HEK293 (cell line): ENCODE measurements at regions not wholly inside any gene's neighbourhood (a gene's known extent, or its start where the extent isn't known, plus 50 kb on each side); places are given as distances from the start of the nearest gene placed in this dataset.

ENCODE experiments used
- CTCF ChIA-PET: fragments of 350-600 bp; formaldehyde crosslinking; extraction: SDS; loops from one replicate; lab custom pipeline; 2021; ENCODE audit warnings: antibody characterized with exemption; lab: Yijun Ruan, JAX
- POLR2A ChIA-PET: fragments of 300-600 bp; formaldehyde crosslinking; extraction: SDS; loops from one replicate; lab custom pipeline; 2020; ENCODE audit warnings: antibody characterized with exemption, inconsistent platforms; lab: Yijun Ruan, JAX
- H3K27ac ChIP-seq: fragments of 200-500 bp; sonication (Bioruptor generic); 2 replicates; pipeline ENCODE4 v1.5.1; 2014; ENCODE audit warnings: low read depth, low read length, control low read depth, inconsistent platforms; ENCODE audit errors: extremely low read depth
- H3K36me3 ChIP-seq, 2 experiments: fragments of 200-500 bp in 1 of 2; sonication (Bioruptor generic) in 1 of 2; 1 replicate in 1 of 2; 2 replicates in 1 of 2; pipeline ENCODE4 v1.5.1; 2014 to 2017; ENCODE audit warnings: inconsistent platforms in 2 of 2, low read length in 2 of 2; ENCODE audit not compliant: control insufficient read depth in 2 of 2, insufficient read depth in 1 of 2
- H3K4me1 ChIP-seq: fragments of 200-500 bp; sonication (Bioruptor generic); 2 replicates; pipeline ENCODE4 v1.5.1; 2014; ENCODE audit warnings: mild to moderate bottlenecking, low read length, inconsistent platforms; ENCODE audit not compliant: control insufficient read depth, insufficient read depth
- H3K4me3 ChIP-seq: 2 replicates; pipeline ENCODE4 v1.5.1; 2011; ENCODE audit warnings: low read depth, mild to moderate bottlenecking, control low read depth, low read length, moderate library complexity
- H3K9me3 ChIP-seq: fragments of 200-500 bp; sonication (Bioruptor generic); 2 replicates; pipeline ENCODE4 v1.5.1; 2014; ENCODE audit warnings: low read depth, low read length, inconsistent platforms; ENCODE audit not compliant: control insufficient read depth, insufficient read depth
- EGR2 ChIP-seq: fragments of 450-650 bp; formaldehyde crosslinking; IDR thresholded peaks from 2 replicates; pipeline ENCODE4 v1.5.1; 2016; ENCODE audit warnings: low read depth, missing biosample characterization, missing genetic modification characterization
- GLIS1 ChIP-seq: fragments of 450-650 bp; formaldehyde crosslinking; IDR thresholded peaks from 2 replicates; pipeline ENCODE4 v1.5.1; 2016; ENCODE audit warnings: missing biosample characterization, missing genetic modification characterization
- HOXC10 ChIP-seq: sonication (generic); formaldehyde crosslinking; IDR thresholded peaks from 2 replicates; pipeline ENCODE4 v1.8.1; 2023; ENCODE audit warnings: mild to moderate bottlenecking, missing genetic modification reagents
- IKZF3 ChIP-seq: fragments of 450-650 bp; IDR thresholded peaks from 2 replicates; pipeline ENCODE4 v1.5.0; 2018; ENCODE audit warnings: missing biosample characterization, mild to moderate bottlenecking, missing genetic modification characterization, moderate library complexity
- KLF8 ChIP-seq: fragments of 450-650 bp; formaldehyde crosslinking; IDR thresholded peaks from 2 replicates; pipeline ENCODE4 v1.5.1; 2016; ENCODE audit warnings: missing biosample characterization, missing genetic modification characterization
- RBAK ChIP-seq: fragments of 450-650 bp; formaldehyde crosslinking; IDR thresholded peaks from 2 replicates; pipeline ENCODE4 v1.5.1; 2016; ENCODE audit warnings: missing biosample characterization, missing genetic modification characterization
- SCRT2 ChIP-seq: fragments of 450-650 bp; formaldehyde crosslinking; IDR thresholded peaks from 2 replicates; pipeline ENCODE4 v1.5.1; 2016; ENCODE audit warnings: missing biosample characterization, missing genetic modification characterization
- ZBTB48 ChIP-seq: fragments of 450-650 bp; formaldehyde crosslinking; IDR thresholded peaks from 2 replicates; pipeline ENCODE4 v1.5.1; 2016; ENCODE audit warnings: missing biosample characterization, missing genetic modification characterization
- ZNF10 ChIP-seq: fragments of 450-650 bp; formaldehyde crosslinking; IDR thresholded peaks from 2 replicates; pipeline ENCODE4 v1.5.1; 2017; ENCODE audit warnings: missing biosample characterization, missing genetic modification characterization
- ZNF146 ChIP-seq: fragments of 450-650 bp; formaldehyde crosslinking; IDR thresholded peaks from 2 replicates; pipeline ENCODE4 v1.5.1; 2016; ENCODE audit warnings: missing biosample characterization, missing genetic modification characterization
- ZNF174 ChIP-seq: fragments of 450-650 bp; formaldehyde crosslinking; IDR thresholded peaks from 2 replicates; pipeline ENCODE4 v1.5.0; 2017; ENCODE audit warnings: missing biosample characterization, mild to moderate bottlenecking, missing genetic modification characterization
- ZNF175 ChIP-seq: fragments of 450-650 bp; formaldehyde crosslinking; IDR thresholded peaks from 2 replicates; pipeline ENCODE4 v1.5.1; 2016; ENCODE audit warnings: missing biosample characterization, missing genetic modification characterization
- ZNF202 ChIP-seq: fragments of 450-650 bp; formaldehyde crosslinking; IDR thresholded peaks from 2 replicates; pipeline ENCODE4 v1.5.1; 2016; ENCODE audit warnings: missing biosample characterization, missing genetic modification characterization, borderline replicate concordance
- ZNF214 ChIP-seq: fragments of 450-650 bp; formaldehyde crosslinking; IDR thresholded peaks from 2 replicates; pipeline ENCODE4 v1.5.1; 2017; ENCODE audit warnings: missing biosample characterization, mild to moderate bottlenecking, missing genetic modification characterization, borderline replicate concordance
- ZNF24 ChIP-seq: fragments of 450-650 bp; formaldehyde crosslinking; IDR thresholded peaks from 2 replicates; pipeline ENCODE4 v1.5.1; 2016; ENCODE audit warnings: missing biosample characterization, missing genetic modification characterization
- ZNF266 ChIP-seq: fragments of 450-650 bp; formaldehyde crosslinking; IDR thresholded peaks from 2 replicates; pipeline ENCODE4 v1.5.1; 2016; ENCODE audit warnings: missing biosample characterization, missing genetic modification characterization, low read depth
- ZNF302 ChIP-seq: fragments of 450-650 bp; formaldehyde crosslinking; IDR thresholded peaks from 2 replicates; pipeline ENCODE4 v1.5.1; 2016; ENCODE audit warnings: missing biosample characterization, missing genetic modification characterization, low read depth
- ZNF391 ChIP-seq: fragments of 450-650 bp; formaldehyde crosslinking; IDR thresholded peaks from 2 replicates; pipeline ENCODE4 v1.5.1; 2016; ENCODE audit warnings: low read depth, missing biosample characterization, missing genetic modification characterization, borderline replicate concordance
- ZNF571 ChIP-seq: fragments of 450-650 bp; formaldehyde crosslinking; IDR thresholded peaks from 2 replicates; pipeline ENCODE4 v1.5.0; 2017; ENCODE audit warnings: missing biosample characterization, missing genetic modification characterization
- ZNF596 ChIP-seq: fragments of 450-650 bp; IDR thresholded peaks from 2 replicates; pipeline ENCODE4 v1.5.0; 2018; ENCODE audit warnings: missing biosample characterization, mild to moderate bottlenecking, missing genetic modification characterization, moderate library complexity
- ZNF707 ChIP-seq: fragments of 450-650 bp; formaldehyde crosslinking; IDR thresholded peaks from 2 replicates; pipeline ENCODE4 v1.5.1; 2016; ENCODE audit warnings: missing biosample characterization, missing genetic modification characterization
- ZNF785 ChIP-seq: fragments of 450-650 bp; formaldehyde crosslinking; IDR thresholded peaks from 2 replicates; pipeline ENCODE4 v1.5.1; 2016; ENCODE audit warnings: missing biosample characterization, missing genetic modification characterization
- ZSCAN23 ChIP-seq: fragments of 450-650 bp; formaldehyde crosslinking; IDR thresholded peaks from 2 replicates; pipeline ENCODE4 v1.5.1; 2016; ENCODE audit warnings: missing biosample characterization, missing genetic modification characterization
- TF ChIP-seq, protein P1 (sequence below): fragments of 450-650 bp; formaldehyde crosslinking; IDR thresholded peaks from 2 replicates; pipeline ENCODE4 v1.5.1; 2017; ENCODE audit warnings: missing biosample characterization, missing genetic modification characterization
- TF ChIP-seq, protein P2 (sequence below): fragments of 450-650 bp; formaldehyde crosslinking; IDR thresholded peaks from 2 replicates; pipeline ENCODE4 v1.5.1; 2016; ENCODE audit warnings: missing biosample characterization, missing genetic modification characterization, borderline replicate concordance

DNA sequence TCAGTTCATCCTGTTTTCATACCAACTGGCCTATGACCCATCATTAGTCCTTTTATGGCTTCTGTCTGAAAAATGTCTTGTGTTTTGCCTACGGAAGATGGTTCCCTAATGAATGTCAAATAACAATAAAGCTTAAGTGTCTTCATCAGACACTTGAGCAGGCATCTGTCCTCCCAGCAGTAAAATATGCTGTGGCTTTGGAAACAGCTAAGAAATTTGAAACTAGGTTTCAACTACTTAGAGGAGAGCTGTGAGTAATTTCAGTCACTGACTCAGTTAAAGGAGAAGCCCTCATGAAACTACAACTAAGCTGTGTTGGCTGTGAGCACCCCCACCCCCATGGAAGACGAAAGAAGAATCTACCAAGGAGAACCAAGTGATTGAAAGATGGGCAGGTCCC lies 409.4 kb upstream of the PPP2R3A start:
- Histone ChIP-seq H3K27ac (no peak overlapping the region), H3K9me3 (no peaks in the 10 kb centered on the region), H3K4me1 (no peaks in the 10 kb centered on the region), H3K4me3 (no peak overlapping the region), H3K36me3 (no peaks in the 10 kb centered on the region)
- CTCF ChIA-PET, result no interaction called here
- POLR2A ChIA-PET, result no interaction called here
- TF ChIP-seq EGR2 (tag by site-specific recombination) (no peak), ZNF175 (tag by site-specific recombination) (no peak), ZBTB48 (tag by site-specific recombination) (no peak), RBAK (tag by site-specific recombination) (no peak), ZSCAN23 (tag by site-specific recombination) (no peak), SCRT2 (no peak), ZNF707 (tag by site-specific recombination) (no peak), IKZF3 (tag by site-specific recombination) (no peak), ZNF202 (tag by site-specific recombination) (no peak), ZNF391 (tag by site-specific recombination) (no peak), ZNF24 (tag by site-specific recombination) (no peak), ZNF266 (no peak)
- TF ChIP-seq, protein P1, sequence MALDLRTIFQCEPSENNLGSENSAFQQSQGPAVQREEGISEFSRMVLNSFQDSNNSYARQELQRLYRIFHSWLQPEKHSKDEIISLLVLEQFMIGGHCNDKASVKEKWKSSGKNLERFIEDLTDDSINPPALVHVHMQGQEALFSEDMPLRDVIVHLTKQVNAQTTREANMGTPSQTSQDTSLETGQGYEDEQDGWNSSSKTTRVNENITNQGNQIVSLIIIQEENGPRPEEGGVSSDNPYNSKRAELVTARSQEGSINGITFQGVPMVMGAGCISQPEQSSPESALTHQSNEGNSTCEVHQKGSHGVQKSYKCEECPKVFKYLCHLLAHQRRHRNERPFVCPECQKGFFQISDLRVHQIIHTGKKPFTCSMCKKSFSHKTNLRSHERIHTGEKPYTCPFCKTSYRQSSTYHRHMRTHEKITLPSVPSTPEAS (tag by site-specific recombination), result no peak
- TF ChIP-seq, all 188 proteins: peak for 0

DNA sequence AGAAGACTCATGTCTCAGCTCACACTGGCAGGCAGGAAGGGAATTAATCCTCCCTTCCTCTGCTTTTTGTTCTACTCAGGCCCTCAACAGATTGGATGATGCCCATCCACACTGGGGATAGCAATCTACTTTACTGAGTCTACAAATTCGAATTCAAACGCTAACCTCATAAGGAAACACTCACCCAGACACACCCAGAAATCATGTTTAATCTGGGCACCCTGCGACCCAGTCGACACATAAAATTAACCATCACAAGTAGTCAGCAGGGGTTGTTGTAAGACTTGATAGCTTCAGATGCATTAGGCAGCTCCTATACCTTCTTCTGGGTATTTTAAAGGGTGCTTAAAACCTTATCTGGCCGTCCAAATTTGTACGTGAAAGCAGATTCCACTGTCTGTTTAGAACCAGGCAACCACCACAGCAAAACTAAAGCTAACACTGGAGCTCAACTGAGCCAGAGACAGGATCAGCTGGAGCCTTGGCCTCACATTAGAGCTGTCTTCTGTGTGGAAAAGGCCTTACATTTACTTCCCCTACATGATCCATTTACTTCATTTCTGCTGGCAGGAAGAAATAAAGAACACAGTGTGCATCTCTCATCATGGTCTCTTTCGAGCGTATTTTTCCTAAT lies 407.3 kb upstream of the PPP2R3A start:
- POLR2A ChIA-PET, result no interaction called here
- Histone ChIP-seq H3K27ac (no peak overlapping the region), H3K36me3 (no peaks in the 10 kb centered on the region)
- TF ChIP-seq HOXC10 (CRISPR knock-in tag), result no peak
- TF ChIP-seq ZNF596 (tag by site-specific recombination), result no peak
- TF ChIP-seq ZNF146, result no peak
- TF ChIP-seq, all 188 proteins: peak for 0
- CTCF ChIA-PET, result interaction anchor here (0.6 kb wide), 1 partner anchor 114 kb away, joined by 5 read pairs; no protein-coding TSS in a partner anchor
- H3K4me3 ChIP-seq, result no peak overlapping the region
- no peaks in the 10 kb centered on the region for H3K9me3 ChIP-seq
- no peaks in the 10 kb centered on the region for H3K4me1 ChIP-seq

DNA sequence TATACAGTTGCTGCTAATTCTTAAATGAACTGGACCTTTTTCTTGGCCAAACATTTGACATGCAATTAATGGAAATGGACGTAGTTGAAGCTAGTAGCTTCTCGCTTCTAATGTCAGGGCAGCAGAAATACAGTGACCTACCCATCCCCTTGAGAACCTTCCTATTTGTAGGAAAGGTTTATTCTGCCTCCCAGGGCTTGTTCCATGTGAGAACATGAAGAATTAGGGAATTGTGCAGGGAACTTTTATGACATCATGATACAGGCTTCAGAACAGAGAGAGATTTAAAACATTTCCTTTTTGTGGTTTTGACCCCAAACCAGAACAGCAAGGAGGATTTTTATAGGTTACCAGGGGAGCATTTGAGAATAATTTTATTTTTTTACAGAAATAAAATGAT lies 406.6 kb upstream of the PPP2R3A start:
- Histone ChIP-seq H3K4me1 (no peaks in the 10 kb centered on the region), H3K27ac (no peak overlapping the region), H3K36me3 (no peaks in the 10 kb centered on the region), H3K4me3 (no peak overlapping the region), H3K9me3 (no peaks in the 10 kb centered on the region)
- peak; percentile 81 for TF ChIP-seq GLIS1 (tag by site-specific recombination)
- no peak for TF ChIP-seq ZNF571 (tag by site-specific recombination)
- CTCF ChIA-PET, result interaction anchor here (0.6 kb wide), 1 partner anchor 113 kb away, joined by 5 read pairs; no protein-coding TSS in a partner anchor
- POLR2A ChIA-PET, result no interaction called here

DNA sequence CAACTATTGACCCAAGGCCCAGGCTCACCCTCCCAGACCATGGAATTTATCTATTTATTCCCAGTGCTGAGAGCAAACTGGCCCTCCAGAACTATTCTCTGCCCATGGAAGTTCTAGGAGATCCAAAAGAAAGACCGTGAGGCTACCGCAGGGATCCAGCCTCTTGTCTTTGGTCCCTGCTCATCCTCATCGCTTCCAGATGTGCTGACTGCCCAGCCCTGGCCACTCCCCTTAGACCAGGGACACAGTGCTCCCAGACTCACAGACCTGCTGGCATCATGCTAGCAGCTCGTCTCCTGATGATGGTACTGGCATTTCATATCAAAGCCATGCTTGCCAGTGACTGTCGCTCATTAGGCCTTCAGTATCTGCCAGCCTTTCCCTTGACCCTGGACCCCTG lies 405.7 kb upstream of the PPP2R3A start:
- no peaks in the 10 kb centered on the region for H3K4me1 ChIP-seq
- H3K4me3 ChIP-seq, result no peak overlapping the region
- no peaks in the 10 kb centered on the region for H3K36me3 ChIP-seq
- POLR2A ChIA-PET, result no interaction called here
- H3K27ac ChIP-seq, result no peak overlapping the region
- no peak for TF ChIP-seq ZNF214
- TF ChIP-seq KLF8 (tag by site-specific recombination), result no peak
- TF ChIP-seq ZNF174, result no peak
- no peak for TF ChIP-seq ZNF10
- TF ChIP-seq ZNF302 (tag by site-specific recombination), result no peak
- TF ChIP-seq, protein P2, sequence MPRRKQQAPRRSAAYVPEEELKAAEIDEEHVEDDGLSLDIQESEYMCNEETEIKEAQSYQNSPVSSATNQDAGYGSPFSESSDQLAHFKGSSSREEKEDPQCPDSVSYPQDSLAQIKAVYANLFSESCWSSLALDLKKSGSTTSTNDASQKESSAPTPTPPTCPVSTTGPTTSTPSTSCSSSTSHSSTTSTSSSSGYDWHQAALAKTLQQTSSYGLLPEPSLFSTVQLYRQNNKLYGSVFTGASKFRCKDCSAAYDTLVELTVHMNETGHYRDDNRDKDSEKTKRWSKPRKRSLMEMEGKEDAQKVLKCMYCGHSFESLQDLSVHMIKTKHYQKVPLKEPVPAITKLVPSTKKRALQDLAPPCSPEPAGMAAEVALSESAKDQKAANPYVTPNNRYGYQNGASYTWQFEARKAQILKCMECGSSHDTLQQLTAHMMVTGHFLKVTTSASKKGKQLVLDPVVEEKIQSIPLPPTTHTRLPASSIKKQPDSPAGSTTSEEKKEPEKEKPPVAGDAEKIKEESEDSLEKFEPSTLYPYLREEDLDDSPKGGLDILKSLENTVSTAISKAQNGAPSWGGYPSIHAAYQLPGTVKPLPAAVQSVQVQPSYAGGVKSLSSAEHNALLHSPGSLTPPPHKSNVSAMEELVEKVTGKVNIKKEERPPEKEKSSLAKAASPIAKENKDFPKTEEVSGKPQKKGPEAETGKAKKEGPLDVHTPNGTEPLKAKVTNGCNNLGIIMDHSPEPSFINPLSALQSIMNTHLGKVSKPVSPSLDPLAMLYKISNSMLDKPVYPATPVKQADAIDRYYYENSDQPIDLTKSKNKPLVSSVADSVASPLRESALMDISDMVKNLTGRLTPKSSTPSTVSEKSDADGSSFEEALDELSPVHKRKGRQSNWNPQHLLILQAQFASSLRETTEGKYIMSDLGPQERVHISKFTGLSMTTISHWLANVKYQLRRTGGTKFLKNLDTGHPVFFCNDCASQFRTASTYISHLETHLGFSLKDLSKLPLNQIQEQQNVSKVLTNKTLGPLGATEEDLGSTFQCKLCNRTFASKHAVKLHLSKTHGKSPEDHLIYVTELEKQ (tag by site-specific recombination), result no peak
- no peak for TF ChIP-seq ZNF785 (tag by site-specific recombination)
- TF ChIP-seq, all 188 proteins: peak for 0
- no peaks in the 10 kb centered on the region for H3K9me3 ChIP-seq
- CTCF ChIA-PET, result no interaction called here
